HEK293T (cell line): ENCODE measurements at regions not wholly inside any gene's neighbourhood (a gene's known extent, or its start where the extent isn't known, plus 50 kb on each side); places are given as distances from the start of the nearest gene placed in this dataset.

Experiments
- CTCF ChIA-PET: fragments of 350-600 bp; formaldehyde crosslinking; extraction: SDS; loops from one replicate; lab custom pipeline; 2021; ENCODE audit warnings: antibody characterized with exemption, inconsistent platforms; lab: Yijun Ruan, JAX
- POLR2A ChIA-PET: fragments of 350-600 bp; formaldehyde crosslinking; extraction: SDS; loops from one replicate; lab custom pipeline; 2020; ENCODE audit warnings: antibody characterized with exemption, inconsistent platforms; lab: Yijun Ruan, JAX
- DNase-seq: peaks from one replicate; pipeline ENCODE4 v3.0.0; 2012; ENCODE audit warnings: mixed read lengths; ENCODE audit errors: extremely low spot score
- ARNT ChIP-seq: fragments of 450-650 bp; IDR thresholded peaks from 2 replicates; pipeline ENCODE4 v1.6.1; 2017; ENCODE audit warnings: mild to moderate bottlenecking
- BHLHE40 ChIP-seq: fragments of 450-650 bp; IDR thresholded peaks from 2 replicates; pipeline ENCODE4 v1.6.1; 2016; ENCODE audit warnings: mild to moderate bottlenecking, moderate library complexity, borderline replicate concordance
- CTBP1 ChIP-seq: fragments of 450-650 bp; IDR thresholded peaks from 2 replicates; pipeline ENCODE4 v1.6.1; 2016; ENCODE audit warnings: borderline replicate concordance
- ELF4 ChIP-seq: fragments of 450-650 bp; IDR thresholded peaks from 2 replicates; pipeline ENCODE4 v1.6.1; 2017; ENCODE audit warnings: antibody characterized with exemption
- FOXA1 ChIP-seq: fragments of 450-650 bp; IDR thresholded peaks from 2 replicates; pipeline ENCODE4 v1.6.1; 2016; ENCODE audit warnings: mild to moderate bottlenecking
- FOXK2 ChIP-seq: fragments of 450-650 bp; IDR thresholded peaks from 2 replicates; pipeline ENCODE4 v1.6.1; 2016; ENCODE audit warnings: mild to moderate bottlenecking
- FOXM1 ChIP-seq: fragments of 450-650 bp; IDR thresholded peaks from 2 replicates; pipeline ENCODE4 v1.6.1; 2017; ENCODE audit warnings: mild to moderate bottlenecking, borderline replicate concordance
- HDGF ChIP-seq: fragments of 450-650 bp; IDR thresholded peaks from 2 replicates; pipeline ENCODE4 v1.6.1; 2017; ENCODE audit warnings: antibody characterized with exemption, borderline replicate concordance
- L3MBTL2 ChIP-seq: fragments of 450-650 bp; conservative IDR thresholded peaks from 2 replicates; pipeline ENCODE4 v1.6.1; 2016; ENCODE audit warnings: mild to moderate bottlenecking
- LEF1 ChIP-seq: fragments of 450-650 bp; IDR thresholded peaks from 2 replicates; pipeline ENCODE4 v1.6.1; 2017; ENCODE audit warnings: mild to moderate bottlenecking, borderline replicate concordance
- NFRKB ChIP-seq: fragments of 450-650 bp; IDR thresholded peaks from 2 replicates; pipeline ENCODE4 v1.6.1; 2016; ENCODE audit warnings: mild to moderate bottlenecking, moderate library complexity
- SP1 ChIP-seq: fragments of 450-650 bp; IDR thresholded peaks from 2 replicates; pipeline ENCODE4 v1.6.1; 2017
- SUZ12 ChIP-seq: fragments of 450-650 bp; IDR thresholded peaks from 2 replicates; pipeline ENCODE4 v1.6.1; 2016; ENCODE audit warnings: mild to moderate bottlenecking
- TARDBP ChIP-seq: fragments of 450-650 bp; IDR thresholded peaks from 2 replicates; pipeline ENCODE4 v1.6.1; 2016
- ZNF384 ChIP-seq: fragments of 450-650 bp; IDR thresholded peaks from 2 replicates; pipeline ENCODE4 v1.6.1; 2016
- TF ChIP-seq, protein P1 (sequence below): fragments of 450-650 bp; IDR thresholded peaks from 2 replicates; pipeline ENCODE4 v1.6.1; 2016

DNA sequence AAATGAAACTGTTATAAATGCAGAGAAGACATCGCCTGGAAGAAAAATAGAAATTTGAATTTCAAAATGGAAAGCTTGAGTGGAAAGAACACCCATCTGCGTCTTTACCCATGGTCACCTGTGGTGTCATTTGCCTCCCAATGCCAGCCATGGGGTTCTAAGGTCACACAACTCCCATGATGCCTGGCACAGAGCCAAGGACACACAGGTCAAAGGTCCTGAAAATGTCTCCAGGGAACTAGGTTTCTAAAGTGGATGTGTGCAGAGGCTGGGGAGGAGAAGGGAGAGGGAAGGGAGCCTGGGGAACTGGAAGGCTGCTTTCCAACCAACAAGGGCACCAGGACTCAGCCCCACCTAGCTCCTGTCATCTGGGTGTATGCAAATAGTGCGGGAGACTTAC, 724.0 kb upstream of the TMEM132C start:
- no peak for DNase-seq
- POLR2A ChIA-PET, result no interaction called here
- TF ChIP-seq L3MBTL2 (no peak), ELF4 (no peak)
- CTCF ChIA-PET, result no interaction called here

DNA sequence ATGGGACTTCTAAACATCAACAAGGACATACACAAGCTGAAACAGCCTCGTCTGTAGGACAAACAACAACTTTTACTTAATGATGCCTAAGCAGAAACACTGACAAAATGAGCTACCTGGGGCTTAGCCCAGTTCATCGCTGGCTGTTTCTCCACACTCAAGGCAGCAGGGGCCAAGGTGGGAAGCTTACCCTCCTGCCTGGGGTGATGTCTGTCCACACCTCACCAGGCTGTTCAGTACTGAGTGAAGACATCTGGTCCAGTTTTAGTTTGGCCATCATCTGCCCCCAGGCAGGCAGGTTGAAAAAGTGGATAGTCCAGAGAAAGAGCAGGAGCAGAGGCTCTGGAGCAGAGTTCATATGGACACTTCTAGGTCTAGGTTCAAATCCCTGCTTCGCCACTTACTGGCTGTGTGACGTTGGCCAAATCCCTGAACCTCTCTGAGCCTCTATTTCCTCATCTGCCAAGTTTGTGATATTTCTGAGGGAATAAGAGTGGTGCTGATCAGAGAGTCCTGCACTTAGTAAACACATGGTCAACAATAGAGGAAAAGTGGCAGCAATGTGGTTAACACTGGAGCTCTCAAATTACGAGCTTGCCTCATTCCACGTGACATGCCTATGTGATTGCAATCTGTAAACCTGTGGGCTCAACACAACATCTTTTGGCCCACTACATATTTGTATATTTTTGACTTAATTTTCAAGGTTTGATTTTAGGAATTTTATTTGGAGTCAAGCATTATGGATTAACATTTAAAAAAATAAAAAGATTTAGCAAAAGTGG, 720.1 kb upstream of the TMEM132C start:
- DNase-seq, result no peak
- TF ChIP-seq ARNT, result no peak
- TF ChIP-seq LEF1, result no peak
- TF ChIP-seq SP1, result no peak
- no peak for TF ChIP-seq SUZ12
- TF ChIP-seq HDGF, result no peak
- TF ChIP-seq L3MBTL2, result no peak
- no peak for TF ChIP-seq FOXM1
- POLR2A ChIA-PET, result no interaction called here
- CTCF ChIA-PET, result no interaction called here

DNA sequence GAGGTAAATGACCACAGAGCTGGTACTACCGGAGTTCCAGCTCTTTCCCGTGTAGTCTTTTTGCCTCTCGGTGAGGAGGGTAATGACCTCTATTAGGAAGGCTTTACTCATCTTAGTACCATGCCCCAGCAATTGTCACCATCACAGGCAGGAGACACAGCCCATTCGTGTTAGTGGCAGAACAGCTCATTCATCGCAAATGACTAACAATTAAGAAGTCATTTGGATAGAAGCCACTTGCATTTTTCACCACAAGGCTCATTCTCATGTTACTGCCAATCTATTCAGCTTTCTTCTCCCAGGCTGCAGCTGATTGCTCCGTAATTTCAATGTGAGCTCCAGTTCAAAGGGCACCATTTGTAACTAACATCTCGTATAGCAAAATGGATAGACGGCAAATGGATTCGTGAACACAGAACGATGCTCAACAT, 718.8 kb upstream of the TMEM132C start:
- POLR2A ChIA-PET, result no interaction called here
- TF ChIP-seq CTBP1 (no peak), FOXK2 (no peak), FOXA1 (no peak), ARNT (no peak), SUZ12 (no peak), BHLHE40 (no peak), ZNF384 (no peak), L3MBTL2 (no peak), HDGF (no peak), LEF1 (no peak), FOXM1 (no peak), ELF4 (no peak), SP1 (no peak), NFRKB (no peak), TARDBP (no peak)
- TF ChIP-seq, protein P1, sequence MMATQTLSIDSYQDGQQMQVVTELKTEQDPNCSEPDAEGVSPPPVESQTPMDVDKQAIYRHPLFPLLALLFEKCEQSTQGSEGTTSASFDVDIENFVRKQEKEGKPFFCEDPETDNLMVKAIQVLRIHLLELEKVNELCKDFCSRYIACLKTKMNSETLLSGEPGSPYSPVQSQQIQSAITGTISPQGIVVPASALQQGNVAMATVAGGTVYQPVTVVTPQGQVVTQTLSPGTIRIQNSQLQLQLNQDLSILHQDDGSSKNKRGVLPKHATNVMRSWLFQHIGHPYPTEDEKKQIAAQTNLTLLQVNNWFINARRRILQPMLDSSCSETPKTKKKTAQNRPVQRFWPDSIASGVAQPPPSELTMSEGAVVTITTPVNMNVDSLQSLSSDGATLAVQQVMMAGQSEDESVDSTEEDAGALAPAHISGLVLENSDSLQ, result no peak
- DNase-seq, result no peak
- CTCF ChIA-PET, result no interaction called here

DNA sequence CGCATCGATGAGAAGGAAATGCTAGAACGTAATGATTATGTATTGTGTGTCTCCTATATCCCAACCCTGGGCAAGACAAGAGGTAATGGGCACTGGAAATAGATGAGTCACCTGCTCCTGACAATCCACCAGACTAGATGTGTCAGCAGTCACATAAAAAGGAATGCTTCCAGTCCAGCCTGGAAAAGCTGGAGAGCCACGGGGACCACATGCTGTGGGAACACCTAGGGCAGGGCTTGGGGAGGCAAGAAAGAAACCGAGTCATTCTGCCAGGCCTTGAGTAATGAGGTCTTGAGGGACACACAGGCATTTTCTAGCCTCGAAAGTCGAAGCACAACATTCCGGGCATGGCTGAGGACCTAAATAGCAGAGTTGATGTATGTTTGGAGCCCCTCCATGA, 716.7 kb upstream of the TMEM132C start:
- DNase-seq, result no peak
- ChIA-PET POLR2A (no interaction called here), CTCF (no interaction called here)
- TF ChIP-seq HDGF (no peak), ZNF384 (no peak), FOXA1 (no peak), FOXK2 (no peak), NFRKB (no peak), ARNT (no peak), FOXM1 (no peak), BHLHE40 (no peak), TARDBP (no peak), L3MBTL2 (no peak), SP1 (no peak), CTBP1 (no peak), SUZ12 (no peak)
- TF ChIP-seq, protein P1, result no peak

DNA sequence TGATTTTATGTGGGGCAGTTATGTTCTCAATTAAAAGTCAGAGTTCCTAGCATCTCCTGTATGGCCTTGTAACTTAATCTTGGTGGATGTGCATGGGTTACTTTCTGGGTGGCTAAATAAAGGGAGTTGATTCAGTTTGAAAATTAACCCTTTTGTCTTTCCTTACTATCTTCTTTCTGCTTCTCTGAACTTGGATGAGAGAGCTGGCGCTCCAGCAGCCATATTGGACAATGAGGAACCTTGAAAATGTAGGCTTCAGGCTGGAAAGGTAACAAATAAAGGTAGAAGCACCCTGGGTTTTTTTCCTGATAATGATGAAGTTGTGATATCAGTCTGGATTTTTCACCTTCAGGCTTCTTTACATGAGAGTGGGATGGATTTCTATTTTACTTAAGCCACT, 714.1 kb upstream of the TMEM132C start:
- DNase-seq, result no peak
- ChIA-PET POLR2A (no interaction called here), CTCF (no interaction called here)
- TF ChIP-seq ELF4 (no peak), FOXA1 (no peak), HDGF (no peak), FOXK2 (no peak), SUZ12 (no peak), L3MBTL2 (no peak), NFRKB (no peak), SP1 (no peak), BHLHE40 (no peak), FOXM1 (no peak), ZNF384 (no peak), CTBP1 (no peak)
- TF ChIP-seq, protein P1, result no peak

DNA sequence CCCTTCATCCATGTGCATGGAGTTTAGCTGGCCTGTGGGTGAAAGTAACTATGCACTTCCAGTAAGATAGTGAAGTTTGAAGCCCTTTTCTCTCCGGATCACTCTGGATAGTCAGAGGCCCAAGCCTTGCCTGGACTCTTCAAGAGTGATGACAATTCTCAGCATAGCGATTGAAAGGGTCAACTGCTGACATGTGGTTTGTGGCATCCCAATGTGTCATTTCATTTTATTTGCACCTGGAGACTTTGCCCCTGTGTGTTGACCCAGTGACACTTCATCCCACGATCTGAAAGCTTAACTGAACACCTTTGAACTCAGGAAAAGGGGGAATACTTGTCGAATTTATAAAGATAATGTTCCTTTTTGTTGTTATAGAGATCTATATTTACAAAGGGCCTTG, 711.9 kb upstream of the TMEM132C start:
- ChIA-PET POLR2A (no interaction called here), CTCF (no interaction called here)
- no peak for TF ChIP-seq SP1
- no peak for TF ChIP-seq NFRKB
- TF ChIP-seq, protein P1, result no peak
- no peak for TF ChIP-seq SUZ12
- no peak for TF ChIP-seq ELF4
- TF ChIP-seq L3MBTL2, result no peak
- no peak for TF ChIP-seq FOXK2
- TF ChIP-seq FOXA1, result no peak
- no peak for TF ChIP-seq BHLHE40
- no peak for TF ChIP-seq LEF1
- no peak for TF ChIP-seq ARNT
- no peak for TF ChIP-seq CTBP1
- TF ChIP-seq FOXM1, result no peak

More for the DNA sequence above, 711.9 kb upstream of the TMEM132C start:
- DNase-seq, result no peak
